ENCODE measurements at regions not wholly inside any gene's neighbourhood (a gene's known extent, or its start where the extent isn't known, plus 50 kb on each side); places are given as distances from the start of the nearest gene placed in this dataset.

GRCh38 chr5:167945542-167946384 lies 345.7 kb upstream of the WWC1 start:
- H3K36me3 ChIP-seq (ENCODE audit: insufficient read depth, low read length) = no peaks in the 10 kb centered on the region
- H3K9me3 ChIP-seq (ENCODE audit: low read length) = no peaks in the 10 kb centered on the region
- TF ChIP-seq REST (IDR thresholded peaks at IDR 0.05; ENCODE audit: borderline replicate concordance) (peak; percentile 44), EZH2 (IDR thresholded peaks at IDR 0.05; ENCODE audit: borderline replicate concordance, insufficient read depth, low read length, poor library complexity, severe bottlenecking) (no peak)
- H3K9me2 ChIP-seq (ENCODE audit: insufficient read depth, low read length) = no peaks in the 10 kb centered on the region
- no peak overlapping the region for H3K4me3 ChIP-seq (ENCODE audit: low read length)
- H2AFZ ChIP-seq (ENCODE audit: low read depth, low read length) = no peak overlapping the region
- no peaks in the 10 kb centered on the region for H3F3A ChIP-seq (ENCODE audit: insufficient read depth, low read length, poor library complexity, severe bottlenecking)
- H3K27ac ChIP-seq (ENCODE audit: low read length) = no peak overlapping the region
- H3K9ac ChIP-seq (ENCODE audit: low read length) = no peak overlapping the region
- no peaks in the 10 kb centered on the region for H4K20me1 ChIP-seq (ENCODE audit: insufficient read depth)
- no peaks in the 10 kb centered on the region for H3K79me2 ChIP-seq (replicated peaks; ENCODE audit: insufficient read depth, low read length)
- no peak overlapping the region for H3K4me2 ChIP-seq (ENCODE audit: low read length)
- H3K27me3 ChIP-seq (ENCODE audit: insufficient read depth, low read depth, low read length) = no peaks in the 10 kb centered on the region

- no peaks in the 10 kb centered on the region for H4K20me1 ChIP-seq (ENCODE audit: insufficient read depth)
- H3K27ac ChIP-seq (ENCODE audit: low read length) = no peak overlapping the region
- no peak overlapping the region for H3K4me3 ChIP-seq (ENCODE audit: low read length)
- H3K9me2 ChIP-seq (ENCODE audit: insufficient read depth, low read length) = no peaks in the 10 kb centered on the region
- H3K36me3 ChIP-seq (ENCODE audit: insufficient read depth, low read length) = no peaks in the 10 kb centered on the region
- TF ChIP-seq TAF1 (IDR thresholded peaks at IDR 0.05; ENCODE audit: low read depth) = no peak
- no peak for TF ChIP-seq SMC3 (conservative IDR thresholded peaks at IDR 0.05; ENCODE audit: poor library complexity)
- no peak for TF ChIP-seq REST (IDR thresholded peaks at IDR 0.05; ENCODE audit: borderline replicate concordance)
- TF ChIP-seq EZH2 (IDR thresholded peaks at IDR 0.05; ENCODE audit: borderline replicate concordance, insufficient read depth, low read length, poor library complexity, severe bottlenecking) = no peak
- TF ChIP-seq POLR2AphosphoS5 (IDR thresholded peaks at IDR 0.05) = no peak
- TF ChIP-seq CTCF (IDR thresholded peaks at IDR 0.05; ENCODE audit: poor library complexity, severe bottlenecking) = no peak
- no peak for TF ChIP-seq EP300 (conservative IDR thresholded peaks at IDR 0.05; ENCODE audit: poor library complexity, severe bottlenecking)
- no peak for TF ChIP-seq RAD21 (conservative IDR thresholded peaks at IDR 0.05)
- TF ChIP-seq MXI1 (conservative IDR thresholded peaks at IDR 0.05; ENCODE audit: poor library complexity, severe bottlenecking) = no peak
- H3K9me3 ChIP-seq (ENCODE audit: low read length) = no peaks in the 10 kb centered on the region
- no peak overlapping the region for H3K4me2 ChIP-seq (ENCODE audit: low read length)
- no peak overlapping the region for H3K9ac ChIP-seq (ENCODE audit: low read length)
- H3K79me2 ChIP-seq (replicated peaks; ENCODE audit: insufficient read depth, low read length) = no peaks in the 10 kb centered on the region
- no peaks in the 10 kb centered on the region for H3K27me3 ChIP-seq (ENCODE audit: insufficient read depth, low read depth, low read length)
- H2AFZ ChIP-seq (ENCODE audit: low read depth, low read length) = no peak overlapping the region
- H3F3A ChIP-seq (ENCODE audit: insufficient read depth, low read length, poor library complexity, severe bottlenecking) = no peaks in the 10 kb centered on the region
Observed at GRCh38 chr5:167947306-167947705, 344.1 kb upstream of the WWC1 start.
